GM21367 (cell line): ENCODE measurements at regions not wholly inside any gene's neighbourhood (a gene's known extent, or its start where the extent isn't known, plus 50 kb on each side); places are given as distances from the start of the nearest gene placed in this dataset.

Source experiments
- ATAC-seq: cut with Tn5 transposase; IDR thresholded peaks from one replicate; pipeline ENCODE4 v1.9.1; 2021; ENCODE audit not compliant: unreplicated experiment

- ATAC-seq: no peak
Measured at GRCh38 chr17:51486091-51486490, 225.7 kb downstream of the UTP18 start.

DNA sequence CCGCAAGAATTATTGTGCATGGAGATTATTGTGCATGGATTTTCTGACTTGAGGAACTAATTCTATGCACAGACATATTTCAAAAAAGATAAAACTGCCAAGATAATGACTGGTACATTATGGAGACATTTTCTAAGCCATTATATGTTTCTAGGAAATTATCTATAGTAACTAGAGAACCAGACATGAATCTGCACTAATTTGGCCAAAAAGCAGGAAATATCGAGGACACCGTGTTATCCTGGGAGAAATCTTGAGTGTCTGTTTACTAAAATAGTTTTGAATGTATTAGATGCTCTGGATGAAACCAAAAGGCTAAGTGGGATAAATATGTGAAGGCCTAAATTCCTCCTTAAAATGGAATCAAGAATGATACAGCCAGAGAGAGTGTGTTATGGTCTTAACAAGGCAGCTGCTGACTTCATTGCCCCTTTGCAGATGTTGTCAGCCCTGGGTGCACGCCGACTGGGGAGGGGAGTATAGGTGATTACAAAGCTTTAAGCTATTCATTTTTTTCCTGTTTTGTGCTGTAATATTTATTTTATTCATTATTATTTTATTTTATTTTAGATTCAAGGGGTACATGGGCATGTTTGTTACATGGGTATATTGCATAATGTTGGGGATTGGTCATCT is 226.7 kb downstream of the UTP18 start:
- ATAC-seq: no peak

GRCh38 chr17:51487947-51488346 is 227.6 kb downstream of the UTP18 start:
- ATAC-seq: no peak

DNA sequence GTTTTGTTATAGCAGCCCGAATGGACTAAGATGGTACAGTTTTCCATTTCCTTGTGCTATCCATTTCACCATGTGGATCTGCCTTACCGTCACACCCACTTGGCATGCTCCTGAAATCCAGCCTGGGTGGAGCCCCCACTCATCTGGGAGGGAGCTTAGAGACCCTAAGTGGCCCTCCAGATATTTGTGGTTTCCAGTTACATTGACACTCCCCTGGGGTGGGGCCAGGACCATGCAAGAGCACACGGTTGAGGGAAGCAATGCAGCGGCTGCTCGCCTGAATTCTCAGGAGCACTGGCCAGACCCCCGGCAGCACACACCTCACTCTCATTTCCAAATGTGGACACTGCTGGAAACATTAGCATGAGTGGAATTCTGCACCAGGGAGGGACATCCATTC is 231.1 kb downstream of the UTP18 start:
- ATAC-seq: no peak

GRCh38 chr17:51493206-51493605 is 232.9 kb downstream of the UTP18 start:
- ATAC-seq: no peak

GRCh38 chr17:51496378-51496777 is 236.0 kb downstream of the UTP18 start:
- ATAC-seq: no peak

DNA sequence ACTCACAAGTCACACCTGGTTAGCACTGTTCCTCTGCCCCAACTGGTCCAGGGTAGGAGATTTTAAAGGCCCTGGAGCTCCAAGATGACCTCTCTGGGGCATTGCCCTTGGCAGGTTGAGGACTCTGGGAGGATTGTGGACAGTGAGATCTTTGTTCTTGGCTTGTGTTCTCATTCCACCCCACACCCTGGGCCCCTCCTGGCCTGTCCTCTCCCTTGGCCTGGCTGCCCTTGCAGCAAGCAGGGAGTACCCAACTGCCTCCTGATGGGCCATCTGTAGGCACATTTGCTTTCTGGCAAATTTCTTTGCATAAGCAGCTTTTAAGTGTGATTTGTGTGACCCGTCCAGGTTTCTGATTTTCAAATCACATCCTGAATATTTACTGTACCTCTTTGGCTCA is 239.6 kb downstream of the UTP18 start:
- ATAC-seq: no peak

DNA sequence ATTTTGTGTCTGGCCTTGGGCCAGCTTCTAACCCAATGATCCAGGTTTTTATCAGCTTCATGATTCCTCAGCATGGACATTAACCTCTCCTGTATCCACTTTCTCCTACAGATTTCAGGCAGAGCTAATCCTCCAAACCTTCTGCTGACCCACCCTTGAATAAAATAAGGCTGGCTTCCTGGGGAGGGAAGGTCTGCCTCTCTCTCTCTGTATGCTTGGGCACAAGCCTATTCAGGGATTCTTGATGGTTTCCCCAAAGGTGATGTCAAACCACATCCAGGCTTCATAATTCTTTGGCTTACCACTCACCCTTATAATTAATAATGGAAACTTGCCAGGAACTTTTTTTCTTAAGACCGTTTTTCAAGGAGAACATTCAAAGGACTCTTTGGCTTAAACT is 240.1 kb downstream of the UTP18 start:
- no peak for ATAC-seq

GRCh38 chr17:51505450-51505849 is 245.1 kb downstream of the UTP18 start:
- ATAC-seq: no peak

DNA sequence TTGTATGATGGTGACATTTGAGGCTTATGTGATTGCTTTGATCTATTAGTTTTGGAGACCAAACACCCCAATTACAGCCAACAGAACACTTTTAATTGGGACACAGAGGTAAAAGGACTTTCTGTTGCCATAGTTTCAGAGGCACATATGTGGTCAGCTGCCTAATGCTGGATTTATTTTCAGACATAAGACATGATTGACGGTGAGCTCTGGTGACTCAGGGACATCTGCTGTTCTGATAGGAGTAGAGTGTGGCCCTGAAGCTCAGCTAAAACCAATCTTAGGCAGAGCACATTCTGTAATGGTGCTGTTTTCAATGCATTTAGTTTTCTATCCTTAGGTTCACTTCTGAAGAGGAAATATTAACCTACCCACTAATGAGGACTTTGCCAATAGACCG is 247.1 kb downstream of the UTP18 start:
- no peak for ATAC-seq

- no peak for ATAC-seq
Measured at GRCh38 chr17:51508048-51508447, 247.7 kb downstream of the UTP18 start.

- ATAC-seq: no peak
Measured at GRCh38 chr17:51510940-51511339, 250.6 kb downstream of the UTP18 start.

GRCh38 chr17:51512220-51512907 is 252.0 kb downstream of the UTP18 start:
- ATAC-seq: no peak

- no peak for ATAC-seq
Measured at GRCh38 chr17:51516924-51517323, 256.6 kb downstream of the UTP18 start.

- no peak for ATAC-seq
Measured at GRCh38 chr17:51524524-51524923, 264.2 kb downstream of the UTP18 start.

DNA sequence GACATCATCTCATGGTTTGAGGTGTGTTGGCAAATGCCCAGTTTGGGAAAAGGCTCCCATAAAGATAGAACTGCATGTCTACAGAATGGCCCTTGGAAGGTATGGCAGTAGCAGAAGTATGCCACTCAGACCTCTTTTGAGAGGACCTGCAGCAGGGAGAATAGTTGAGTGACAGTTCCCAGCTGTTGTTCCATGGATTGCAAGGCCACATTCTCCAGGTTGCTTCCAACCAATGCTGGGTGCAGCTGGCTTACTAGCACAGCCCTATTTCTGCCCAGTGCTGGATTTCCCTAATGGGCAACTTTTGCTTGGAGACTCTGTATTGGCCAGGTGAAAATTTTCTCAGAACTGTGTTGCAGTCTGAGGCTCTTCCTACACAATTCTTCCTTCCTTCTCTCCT is 266.2 kb downstream of the UTP18 start:
- ATAC-seq: no peak

GRCh38 chr17:51527225-51527982 is 267.1 kb downstream of the UTP18 start:
- no peak for ATAC-seq

DNA sequence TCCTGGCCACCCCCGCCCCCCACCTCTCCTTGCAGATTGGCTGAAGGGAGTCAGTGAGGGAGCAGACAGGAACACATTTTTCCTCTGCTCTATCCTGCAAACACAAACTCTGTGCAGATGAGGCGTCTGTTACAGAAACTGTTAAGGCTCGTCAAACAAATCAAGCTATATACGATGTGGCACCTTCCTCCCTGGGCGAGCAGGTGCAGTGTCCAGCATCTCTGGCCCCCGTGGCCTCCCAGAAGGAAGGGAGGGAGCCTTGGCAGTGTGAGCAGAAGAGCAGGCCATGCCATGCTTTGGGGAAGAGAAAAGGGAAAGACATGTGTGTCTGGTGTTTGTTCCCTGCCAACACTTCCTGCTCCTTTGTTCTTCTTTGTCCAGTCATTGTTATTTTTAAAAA is 267.8 kb downstream of the UTP18 start:
- no peak for ATAC-seq

DNA sequence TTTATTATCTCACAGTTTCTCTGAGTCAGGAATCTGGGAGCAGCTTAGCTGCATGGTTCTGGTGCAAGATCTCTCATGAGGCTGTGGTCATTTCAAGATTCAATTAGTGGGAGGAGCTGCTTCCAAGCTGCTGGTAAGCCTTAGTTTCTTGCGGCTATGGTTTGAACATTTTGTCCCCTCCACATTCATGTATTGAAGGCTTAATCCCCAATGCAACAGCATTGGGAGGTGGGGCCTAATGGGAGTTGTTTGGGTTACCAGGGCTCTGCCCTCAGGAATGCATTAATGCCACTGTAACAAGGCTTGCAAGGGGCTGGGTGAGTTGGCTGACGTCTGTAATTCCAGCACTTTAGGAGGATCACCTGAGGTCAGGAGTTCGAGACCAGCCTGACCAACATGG is 272.9 kb downstream of the UTP18 start:
- no peak for ATAC-seq

DNA sequence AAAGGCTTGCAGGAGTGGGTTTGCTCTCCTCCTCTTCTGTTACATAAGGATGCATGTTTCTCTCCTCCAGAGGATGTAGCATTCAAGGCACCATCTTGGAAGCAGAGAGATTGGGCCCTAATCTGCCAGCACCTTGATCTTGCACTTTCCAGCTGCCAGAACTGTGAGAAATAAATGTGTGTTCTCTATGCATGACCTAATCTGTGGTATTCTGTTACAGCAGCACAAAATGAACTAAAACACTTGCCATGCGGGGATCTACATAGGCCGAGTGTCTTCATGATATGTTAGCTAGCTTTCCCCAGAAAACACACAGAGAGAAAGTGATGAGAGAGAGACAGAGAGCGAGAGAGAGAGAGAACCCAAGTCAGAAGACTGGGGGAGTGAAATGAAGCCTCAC is 273.5 kb downstream of the UTP18 start:
- ATAC-seq: no peak

- no peak for ATAC-seq
Measured at GRCh38 chr17:51536627-51537026, 276.3 kb downstream of the UTP18 start.

- no peak for ATAC-seq
Measured at GRCh38 chr17:51537996-51538550, 277.7 kb downstream of the UTP18 start.
